GM19238 (cell line): ENCODE measurements at regions not wholly inside any gene's neighbourhood (a gene's known extent, or its start where the extent isn't known, plus 50 kb on each side); places are given as distances from the start of the nearest gene placed in this dataset.
"Not testable (repeated sequence)": the region's sequence is repeated elsewhere in the genome, so short reads cannot be mapped to it uniquely, and the experiment has no call there.

ENCODE experiments used
- DNase-seq: peaks from one replicate; pipeline ENCODE4 v3.0.0; 2011; ENCODE audit warnings: low spot score; ENCODE audit not compliant: insufficient read length

- no peak for DNase-seq
Observed at GRCh38 chr5:67773411-67774266, 441.9 kb upstream of the PIK3R1 start.

DNA sequence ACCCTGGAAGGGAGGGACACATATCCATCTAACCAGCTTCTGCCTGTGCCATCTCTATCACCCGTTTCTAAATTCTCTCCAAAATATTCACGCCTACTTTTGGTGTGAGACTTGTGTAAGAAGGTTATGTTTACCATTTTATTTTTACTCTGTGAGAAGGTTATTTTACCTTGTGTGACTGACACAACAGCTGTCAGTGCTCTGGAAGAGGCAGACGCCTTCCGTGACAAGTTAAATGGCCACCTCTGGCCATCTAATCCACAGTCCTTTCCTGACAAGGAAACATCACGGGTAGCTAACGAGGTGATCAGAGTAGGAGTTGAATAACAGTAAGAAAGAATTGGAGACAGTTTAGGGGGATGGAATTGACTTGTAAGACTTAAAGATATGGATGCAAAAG lies 443.8 kb upstream of the PIK3R1 start:
- no peak for DNase-seq

DNA sequence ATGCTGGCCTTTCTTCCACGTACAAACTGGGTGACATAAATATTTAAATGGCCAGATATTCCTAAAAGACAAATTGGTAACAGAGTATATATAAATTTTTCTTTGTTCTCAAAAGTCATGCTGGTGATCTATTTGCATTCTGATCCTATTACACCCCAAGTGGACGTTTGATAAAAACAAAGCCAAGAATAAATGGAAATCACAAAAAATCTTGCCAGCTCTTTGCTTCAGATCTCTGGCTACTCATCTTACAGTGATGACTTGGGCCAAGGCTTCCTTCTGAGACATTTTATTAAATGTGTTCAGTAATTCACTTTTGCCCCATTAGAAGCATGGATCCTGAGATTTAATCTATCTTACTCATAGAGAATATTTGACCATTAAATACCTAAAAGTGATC lies 444.3 kb upstream of the PIK3R1 start:
- DNase-seq = no peak

DNA sequence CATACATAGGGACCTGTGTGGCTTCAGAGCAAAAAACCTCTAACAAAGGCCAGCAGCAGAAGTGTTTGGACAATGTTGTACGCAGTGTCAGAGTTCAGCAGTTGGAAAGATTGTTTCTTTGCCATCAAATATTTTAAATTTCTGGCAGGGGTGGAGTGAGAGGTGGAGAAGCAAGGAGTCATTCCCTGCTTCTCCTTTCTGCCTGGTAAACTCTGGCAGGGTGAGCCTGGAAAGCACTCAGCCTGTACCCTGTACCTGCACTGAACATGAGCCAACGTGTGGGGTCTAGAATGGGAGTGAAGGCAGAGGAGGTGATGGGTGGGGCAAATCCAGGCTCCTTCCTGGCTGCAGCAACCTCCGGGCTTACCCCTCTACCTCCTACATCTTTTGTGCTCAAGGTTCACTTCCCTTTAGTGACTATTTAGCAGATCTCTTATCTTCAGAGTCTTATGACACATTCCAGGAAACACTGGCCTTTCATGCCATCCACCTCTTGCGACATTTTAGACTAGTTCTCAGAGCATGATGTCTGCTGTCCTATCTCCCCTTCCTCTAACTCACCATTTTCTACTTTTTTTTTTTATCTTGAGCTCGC lies 445.0 kb upstream of the PIK3R1 start:
- no peak for DNase-seq

DNA sequence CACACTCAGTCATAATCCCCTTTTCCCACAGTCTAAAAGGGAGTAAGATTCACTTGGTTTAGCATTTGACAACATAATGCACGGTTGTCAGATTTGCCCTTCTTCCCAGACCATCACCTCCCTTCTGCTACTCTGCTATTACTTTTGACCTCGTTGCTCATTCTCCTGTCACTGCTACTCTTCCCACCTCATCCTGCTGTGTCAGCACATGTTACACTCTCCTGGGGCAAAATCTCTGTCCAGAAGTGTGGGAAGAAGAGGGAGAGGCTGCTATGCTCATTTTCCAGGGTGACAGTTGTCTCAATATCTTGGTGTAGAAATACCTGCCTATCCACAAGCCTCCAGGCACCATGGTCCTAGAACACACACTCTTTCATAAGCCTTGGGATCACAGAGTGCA lies 449.9 kb upstream of the PIK3R1 start:
- no peak for DNase-seq

DNA sequence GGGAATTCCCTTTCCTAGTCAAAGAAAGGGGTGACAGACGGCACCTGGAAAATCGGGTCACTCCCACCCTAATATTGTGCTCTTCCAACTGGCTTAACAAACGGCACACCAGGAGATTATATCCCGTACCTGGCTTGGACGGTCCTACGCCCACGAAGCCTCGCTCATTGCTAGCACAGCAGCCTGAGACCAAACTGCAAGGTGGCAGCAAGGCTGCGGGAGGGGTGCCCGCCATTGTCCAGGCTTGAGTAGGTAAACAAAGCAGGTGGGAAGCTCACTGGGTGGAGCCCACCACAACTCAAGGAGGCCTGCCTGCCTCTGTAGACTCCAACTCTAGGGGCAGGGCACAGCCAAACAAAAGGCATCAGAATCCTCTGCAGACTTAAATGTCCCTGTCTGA lies 457.8 kb upstream of the PIK3R1 start:
- DNase-seq = not testable (repeated sequence)

GRCh38 chr5:67752357-67752708 lies 463.2 kb upstream of the PIK3R1 start:
- DNase-seq = no peak

- no peak for DNase-seq
Observed at GRCh38 chr5:67748165-67748690, 467.3 kb upstream of the PIK3R1 start.

DNA sequence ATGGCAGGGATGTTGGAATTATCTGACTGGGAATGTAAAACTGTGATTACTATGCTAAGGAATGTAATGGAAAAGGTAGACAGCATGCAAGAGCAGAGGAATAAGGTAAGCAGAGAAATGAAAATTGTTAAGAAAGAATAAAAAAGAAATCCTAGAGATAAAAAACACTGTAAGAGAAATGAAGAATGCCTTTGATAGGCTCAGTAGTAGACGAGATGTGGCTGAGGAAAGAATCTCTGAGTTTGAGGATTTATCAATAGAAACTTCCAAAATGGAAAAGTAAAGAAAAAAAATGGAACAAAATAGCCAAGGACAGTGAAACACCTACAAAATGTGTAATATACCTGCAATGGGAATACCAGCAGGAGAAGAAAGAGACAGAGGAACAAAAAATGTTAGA lies 468.5 kb upstream of the PIK3R1 start:
- DNase-seq = no peak

GRCh38 chr5:67746608-67747007 lies 468.9 kb upstream of the PIK3R1 start:
- not testable (repeated sequence) for DNase-seq

- DNase-seq = no peak
Observed at GRCh38 chr5:67746103-67746502, 469.5 kb upstream of the PIK3R1 start.

GRCh38 chr5:67732921-67733320 lies 482.6 kb upstream of the PIK3R1 start:
- no peak for DNase-seq

DNA sequence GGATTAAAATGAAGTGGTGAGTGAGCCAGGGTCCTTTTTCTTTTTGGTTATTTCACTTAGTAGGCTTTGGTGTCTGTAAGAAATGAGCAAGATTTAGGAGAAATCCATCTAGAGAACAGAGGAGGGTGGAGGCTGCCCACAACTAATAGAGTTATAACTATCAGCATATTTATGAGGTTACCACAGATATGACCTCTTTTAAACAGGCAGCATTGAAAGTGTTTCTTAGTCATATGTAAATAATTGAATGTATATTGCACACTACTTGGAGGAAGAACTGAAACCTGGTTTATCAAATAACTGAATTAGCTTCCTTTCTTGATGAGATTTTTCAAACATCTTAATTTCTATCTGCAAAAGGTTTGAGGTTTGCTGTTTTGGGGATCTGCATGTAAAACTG lies 483.1 kb upstream of the PIK3R1 start:
- DNase-seq = no peak

DNA sequence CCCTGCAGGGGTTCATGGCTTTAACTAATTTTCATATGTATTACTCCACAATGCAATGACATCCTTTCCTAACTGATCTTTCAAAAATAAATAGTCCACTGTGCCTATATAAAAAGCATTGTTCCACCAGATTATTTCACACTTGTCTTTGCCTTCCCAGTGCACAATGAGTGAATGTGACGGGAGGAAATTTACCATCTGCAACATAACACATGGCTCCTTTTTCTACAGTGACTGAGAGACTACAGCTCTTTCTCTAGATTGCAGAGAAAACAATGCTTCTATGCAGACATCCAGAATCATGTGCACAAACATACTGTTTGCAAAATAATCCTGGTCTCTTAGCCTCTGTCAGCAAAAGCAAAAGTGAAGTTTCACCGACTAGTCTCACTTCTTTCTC lies 483.7 kb upstream of the PIK3R1 start:
- no peak for DNase-seq

DNA sequence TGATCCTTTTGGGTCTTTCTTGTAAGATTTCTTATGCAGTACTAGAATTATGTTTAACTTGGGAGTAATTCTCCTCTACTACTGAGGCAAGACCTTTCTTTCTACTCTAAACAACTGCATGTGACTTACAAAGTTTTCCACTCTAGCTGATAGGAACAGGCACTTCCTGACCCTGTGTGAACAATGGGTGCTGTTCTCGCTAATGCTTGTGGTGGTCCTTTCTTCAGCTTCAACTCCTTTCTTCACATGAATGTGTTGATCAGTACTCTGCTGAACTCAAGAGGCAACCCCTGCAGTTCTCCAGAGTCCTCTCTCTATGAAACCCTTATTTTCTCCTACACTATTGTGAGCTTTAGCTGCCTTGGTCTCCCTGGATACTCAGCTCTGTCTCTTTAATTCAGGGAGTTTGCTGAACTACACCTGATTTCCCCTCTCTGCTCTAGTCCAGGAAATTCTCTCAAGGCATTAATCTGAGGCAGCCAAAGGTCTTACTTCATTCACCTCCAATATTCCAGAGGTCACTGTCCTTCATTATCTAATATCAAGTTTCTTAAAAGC lies 484.6 kb upstream of the PIK3R1 start:
- no peak for DNase-seq

GRCh38 chr5:67728326-67728890 lies 487.1 kb upstream of the PIK3R1 start:
- DNase-seq = no peak

DNA sequence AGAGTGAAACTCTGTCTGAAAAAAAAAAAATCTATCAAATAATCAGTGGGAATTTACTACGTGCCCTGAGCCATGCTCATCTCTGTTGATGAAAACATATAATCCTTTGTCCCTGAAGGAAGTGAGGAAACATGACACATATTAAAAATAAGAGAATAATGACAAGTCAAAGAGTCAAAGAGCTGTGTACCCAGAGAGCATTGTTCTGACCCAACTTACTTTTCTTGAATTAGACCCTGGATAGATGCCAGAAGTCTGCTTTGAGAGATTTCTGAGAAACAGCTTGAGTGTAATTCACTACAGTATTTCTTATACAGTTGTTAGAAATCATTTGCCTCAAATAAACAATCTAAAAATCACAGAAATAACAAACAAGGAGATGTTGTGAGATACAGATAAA lies 490.0 kb upstream of the PIK3R1 start:
- no peak for DNase-seq

DNA sequence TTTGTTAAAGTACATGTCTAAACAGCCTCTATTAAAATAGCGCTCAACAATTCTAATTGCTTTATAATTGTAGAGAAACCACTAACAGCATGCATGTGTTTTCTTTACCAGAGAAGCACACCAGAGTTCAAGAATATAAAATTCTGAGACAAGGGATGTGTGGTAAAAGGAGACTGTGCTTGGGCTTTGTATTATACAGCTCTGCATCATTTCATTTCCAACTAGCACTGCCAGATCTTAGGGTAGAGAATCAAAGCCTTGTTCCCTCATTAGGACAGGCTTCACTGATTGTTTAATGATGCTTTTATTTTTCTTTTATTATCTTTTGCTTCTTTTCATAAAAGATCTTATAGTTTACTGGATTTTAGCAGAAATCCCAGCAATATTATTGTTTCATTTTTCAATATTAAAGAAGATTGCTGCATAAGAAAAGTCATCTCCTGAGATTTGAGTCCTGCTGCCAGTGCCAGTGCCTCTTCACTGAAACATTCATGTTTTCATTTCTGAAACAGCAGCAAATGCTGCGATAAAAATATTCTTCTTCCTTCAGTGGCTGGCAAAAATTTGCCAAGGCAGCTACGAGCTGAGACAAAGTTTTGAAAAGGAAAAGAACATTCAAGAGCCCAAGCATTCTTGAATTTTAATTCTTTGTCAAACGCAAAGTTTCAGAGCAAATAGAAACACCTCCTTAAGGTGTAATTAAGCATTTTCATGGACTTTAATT lies 491.0 kb upstream of the PIK3R1 start:
- DNase-seq = no peak

GRCh38 chr5:67723873-67724272 lies 491.7 kb upstream of the PIK3R1 start:
- DNase-seq = no peak

- not testable (repeated sequence) for DNase-seq
Observed at GRCh38 chr5:67722582-67722981, 493.0 kb upstream of the PIK3R1 start.

- no peak for DNase-seq
Observed at GRCh38 chr5:67720162-67720772, 495.3 kb upstream of the PIK3R1 start.
